Mesendoderm (in vitro differentiated cells): ENCODE measurements at regions not wholly inside any gene's neighbourhood (a gene's known extent, or its start where the extent isn't known, plus 50 kb on each side); places are given as distances from the start of the nearest gene placed in this dataset.

Experiments used
- DNase-seq: peaks from one replicate; pipeline ENCODE4 v3.0.0; 2013
- H2AK5ac ChIP-seq: 2 replicates; pipeline ENCODE4 v1.6.1; 2013; ENCODE audit warnings: low read length, inconsistent platforms
- H2BK120ac ChIP-seq: 2 replicates; pipeline ENCODE4 v1.6.1; 2013; ENCODE audit warnings: low read depth, mild to moderate bottlenecking, low read length, moderate library complexity, mixed read lengths
- H2BK15ac ChIP-seq: replicated peaks from 2 replicates; pipeline ENCODE4 v1.6.1; 2013; ENCODE audit warnings: low read depth, mild to moderate bottlenecking, moderate library complexity
- H2BK5ac ChIP-seq: 2 replicates; pipeline ENCODE4 v1.6.1; 2013; ENCODE audit warnings: low read length, inconsistent platforms
- H3K18ac ChIP-seq: 2 replicates; pipeline ENCODE4 v1.6.1; 2013; ENCODE audit warnings: mild to moderate bottlenecking, low read length, mixed read lengths
- H3K23ac ChIP-seq: one replicate; pipeline ENCODE4 v1.6.1; 2013; ENCODE audit warnings: low read length
- H3K27ac ChIP-seq: 2 replicates; pipeline ENCODE4 v1.5.1; 2013; ENCODE audit warnings: low read depth, mild to moderate bottlenecking, inconsistent platforms, low read length, moderate library complexity
- H3K27me3 ChIP-seq: 2 replicates; pipeline ENCODE4 v1.6.1; 2013; ENCODE audit warnings: low read length, control low read depth, mild to moderate bottlenecking, inconsistent platforms; ENCODE audit not compliant: insufficient read depth, poor library complexity
- H3K36me3 ChIP-seq: 2 replicates; pipeline ENCODE4 v1.6.1; 2013; ENCODE audit warnings: low read length, inconsistent platforms; ENCODE audit not compliant: control insufficient read depth, insufficient read depth
- H3K4ac ChIP-seq: one replicate; pipeline ENCODE4 v1.6.1; 2013; ENCODE audit warnings: low read depth, mild to moderate bottlenecking, low read length, moderate library complexity
- H3K4me1 ChIP-seq: 2 replicates; pipeline ENCODE4 v1.6.1; 2013; ENCODE audit warnings: low read depth, low read length, inconsistent platforms; ENCODE audit not compliant: control insufficient read depth
- H3K4me2 ChIP-seq: 2 replicates; pipeline ENCODE4 v1.6.1; 2013; ENCODE audit warnings: low read length
- H3K4me3 ChIP-seq: 2 replicates; pipeline ENCODE4 v1.5.1; 2013; ENCODE audit warnings: mild to moderate bottlenecking, low read length
- H3K56ac ChIP-seq: one replicate; pipeline ENCODE4 v1.6.1; 2013; ENCODE audit warnings: low read length
- H3K79me1 ChIP-seq: 2 replicates; pipeline ENCODE4 v1.6.1; 2013; ENCODE audit warnings: low read length, inconsistent platforms
- H3K79me2 ChIP-seq: 2 replicates; pipeline ENCODE4 v1.6.1; 2013; ENCODE audit warnings: mild to moderate bottlenecking, low read length; ENCODE audit not compliant: control insufficient read depth, insufficient read depth
- H3K9ac ChIP-seq: 2 replicates; pipeline ENCODE4 v1.6.1; 2013; ENCODE audit warnings: low read length, inconsistent platforms
- H4K5ac ChIP-seq: one replicate; pipeline ENCODE4 v1.6.1; 2013; ENCODE audit warnings: low read length
- H4K8ac ChIP-seq: one replicate; pipeline ENCODE4 v1.6.1; 2013; ENCODE audit warnings: low read depth, mild to moderate bottlenecking, control low read depth, low read length, moderate library complexity
- WGBS: extraction: QIAGEN DNeasy Blood & Tissue Kit; methylation state at CpG from one replicate; pipeline ENCODE4 v1.1.7; 2013; ENCODE audit warnings: low lambda C conversion rate, missing lambda C conversion rate; ENCODE audit not compliant: insufficient coverage; ENCODE audit errors: extremely low coverage; 5-methylcytosine and 5-hydroxymethylcytosine counted together

DNA sequence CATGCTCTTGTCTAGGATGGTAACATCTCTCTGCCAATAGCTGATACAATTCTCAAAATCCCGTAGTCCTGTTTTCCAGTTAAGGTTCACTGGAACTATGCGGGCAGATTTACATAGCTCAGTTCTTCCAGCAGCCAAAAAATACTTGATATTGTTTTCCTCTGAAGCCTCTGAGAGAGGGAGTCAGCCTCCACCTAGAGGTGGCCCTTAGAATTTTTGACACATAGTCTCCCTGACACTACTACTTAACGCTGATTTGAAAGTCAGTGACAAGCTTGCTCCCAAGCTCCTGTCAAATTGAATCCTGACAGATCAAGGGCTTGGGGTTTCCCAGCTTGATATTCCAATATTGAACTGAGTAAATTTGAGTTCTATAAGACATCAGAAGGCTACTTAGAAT lies 1780.1 kb downstream of the TP53TG3F start:
- H4K8ac ChIP-seq: no peak overlapping the region
- H3K27me3 ChIP-seq: no peaks in the 10 kb centered on the region
- no peak overlapping the region for H2BK5ac ChIP-seq
- no peak overlapping the region for H3K18ac ChIP-seq
- H3K79me1 ChIP-seq: no peaks in the 10 kb centered on the region
- H4K5ac ChIP-seq: no peak overlapping the region
- no peak overlapping the region for H3K56ac ChIP-seq
- no peak overlapping the region for H3K9ac ChIP-seq
- DNase-seq: no peak
- H2BK15ac ChIP-seq: no peak overlapping the region
- no peak overlapping the region for H2BK120ac ChIP-seq
- no peaks in the 10 kb centered on the region for H3K79me2 ChIP-seq
- no peak overlapping the region for H3K27ac ChIP-seq
- no peak overlapping the region for H3K4me3 ChIP-seq
- H3K36me3 ChIP-seq: no peaks in the 10 kb centered on the region
- no peak overlapping the region for H3K4ac ChIP-seq
- H2AK5ac ChIP-seq: no peak overlapping the region
- H3K4me2 ChIP-seq: no peak overlapping the region
- WGBS: no CpG with 5 or more reads among the region's 3 CpGs
- no peaks in the 10 kb centered on the region for H3K4me1 ChIP-seq
- no peak overlapping the region for H3K23ac ChIP-seq

DNA sequence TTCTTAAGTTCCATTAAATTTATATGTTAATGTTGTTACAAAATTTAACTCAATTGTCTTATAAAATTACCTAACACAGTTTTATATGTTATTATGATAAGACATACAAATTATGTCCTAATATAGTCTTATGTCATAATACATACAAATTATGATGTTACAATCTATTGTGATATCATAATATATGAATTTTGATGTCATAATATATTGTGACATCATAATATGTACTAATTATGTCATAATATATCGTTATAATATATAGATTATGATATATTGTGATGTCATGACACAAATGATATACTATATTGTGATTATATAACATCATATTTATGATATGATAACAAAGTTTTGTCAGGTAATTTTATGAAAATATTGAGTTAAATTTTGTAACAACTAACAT lies 1789.6 kb downstream of the TP53TG3F start:
- Histone ChIP-seq H2BK15ac (no peak overlapping the region), H3K4me3 (no peak overlapping the region), H2AK5ac (no peak overlapping the region), H2BK5ac (no peak overlapping the region), H3K36me3 (no peaks in the 10 kb centered on the region), H3K27ac (no peak overlapping the region), H3K4me1 (no peaks in the 10 kb centered on the region), H3K4me2 (no peak overlapping the region), H3K27me3 (no peaks in the 10 kb centered on the region), H4K5ac (no peak overlapping the region), H3K79me1 (no peaks in the 10 kb centered on the region), H3K9ac (no peak overlapping the region), H3K56ac (no peak overlapping the region), H3K23ac (no peak overlapping the region), H3K79me2 (no peaks in the 10 kb centered on the region), H4K8ac (no peak overlapping the region), H3K4ac (no peak overlapping the region), H3K18ac (no peak overlapping the region), H2BK120ac (no peak overlapping the region)
- WGBS: 40% methylated on average over 1 of the region's 1 CpG
- no peak for DNase-seq

DNA sequence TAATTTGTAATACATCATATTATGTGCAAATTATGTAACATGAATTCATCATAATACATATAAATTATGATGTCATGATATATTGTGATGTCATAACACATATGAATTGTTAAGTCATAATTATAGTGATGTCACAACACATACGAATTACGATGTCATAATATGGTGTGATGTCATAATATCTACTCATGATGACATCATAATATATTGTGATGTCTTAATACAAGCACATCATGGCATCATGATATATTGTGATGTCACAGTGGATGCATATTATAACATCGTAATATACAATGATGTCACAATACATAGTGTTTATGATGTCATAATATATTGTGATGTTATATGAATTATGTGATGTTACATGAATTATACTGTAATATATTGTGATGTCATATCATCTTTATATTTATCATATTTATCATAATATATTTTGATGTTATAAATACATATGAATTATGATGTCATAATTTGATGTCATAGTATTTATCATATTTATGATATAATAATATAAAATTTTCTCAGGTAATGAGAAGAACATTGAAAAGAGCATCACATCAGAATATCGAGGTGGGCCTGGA lies 1793.0 kb downstream of the TP53TG3F start:
- H3K56ac ChIP-seq: no peak overlapping the region
- H3K23ac ChIP-seq: no peak overlapping the region
- H3K9ac ChIP-seq: no peak overlapping the region
- no peak overlapping the region for H3K27ac ChIP-seq
- no peaks in the 10 kb centered on the region for H3K4me1 ChIP-seq
- no peak overlapping the region for H3K4me2 ChIP-seq
- H3K79me2 ChIP-seq: no peaks in the 10 kb centered on the region
- WGBS: no CpG with 5 or more reads among the region's 4 CpGs
- H4K8ac ChIP-seq: no peak overlapping the region
- no peak overlapping the region for H4K5ac ChIP-seq
- no peak overlapping the region for H3K4me3 ChIP-seq
- no peaks in the 10 kb centered on the region for H3K27me3 ChIP-seq
- H2BK120ac ChIP-seq: no peak overlapping the region
- H3K36me3 ChIP-seq: no peaks in the 10 kb centered on the region
- H3K18ac ChIP-seq: no peak overlapping the region
- no peak overlapping the region for H2BK15ac ChIP-seq
- no peak overlapping the region for H2AK5ac ChIP-seq
- H2BK5ac ChIP-seq: no peak overlapping the region
- no peaks in the 10 kb centered on the region for H3K79me1 ChIP-seq
- no peak overlapping the region for H3K4ac ChIP-seq
- DNase-seq: peak; percentile 1

DNA sequence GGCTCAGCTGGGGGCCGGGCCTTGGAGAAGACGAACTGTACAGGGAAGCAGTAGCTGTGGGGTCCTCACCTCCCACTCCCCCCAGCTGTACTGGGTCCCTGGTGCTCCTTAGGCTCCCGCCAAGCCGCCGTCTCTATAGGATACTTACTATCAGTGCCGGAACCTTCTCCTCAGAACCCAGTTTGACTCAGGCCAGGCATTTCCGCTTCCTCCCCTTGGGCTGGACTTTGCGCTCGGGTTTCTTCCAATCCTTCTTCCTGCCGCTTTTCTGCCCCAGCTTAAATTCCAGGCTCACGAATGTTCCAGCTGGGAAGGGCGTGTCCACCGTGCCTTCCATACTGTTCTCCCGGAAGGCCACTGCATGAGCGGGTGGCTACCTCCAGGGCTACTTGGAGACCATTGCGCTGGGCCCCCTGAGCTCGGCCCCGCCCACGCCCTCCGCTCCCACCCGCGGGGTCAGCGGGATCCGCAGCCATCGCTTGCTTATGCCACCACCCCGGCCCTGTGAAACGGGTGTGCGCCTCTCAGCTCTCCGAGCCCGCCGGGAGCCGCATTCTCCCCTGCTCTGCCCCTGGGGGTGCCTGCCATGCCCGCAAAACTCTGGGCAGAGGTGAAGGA lies 1795.9 kb downstream of the TP53TG3F start:
- H3K79me2 ChIP-seq: no peaks in the 10 kb centered on the region
- WGBS: no CpG with 5 or more reads among the region's 33 CpGs

DNA sequence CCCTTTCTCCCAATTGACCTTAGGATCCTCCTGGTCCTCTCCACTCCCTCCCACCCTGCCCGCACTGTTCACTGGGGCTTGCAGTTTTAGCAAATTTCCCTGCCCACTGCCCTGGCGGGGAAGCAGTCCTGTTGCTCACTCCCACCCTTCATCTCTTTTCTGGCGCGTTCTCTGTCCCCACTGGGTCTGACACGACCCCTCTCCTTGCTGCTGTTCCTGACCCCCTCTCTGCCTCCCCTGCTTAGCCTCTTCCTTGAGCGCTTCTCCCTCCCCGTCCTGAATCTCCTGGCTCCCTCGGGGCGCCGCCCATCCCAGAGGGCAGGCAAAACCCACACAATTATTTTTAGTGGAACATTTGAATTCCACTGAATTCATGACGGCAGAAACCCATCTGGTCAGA lies 1796.4 kb downstream of the TP53TG3F start:
- Histone ChIP-seq H3K79me1 (no peaks in the 10 kb centered on the region), H4K5ac (no peak overlapping the region)

More for the DNA sequence above, 1795.9 kb downstream of the TP53TG3F start:
- H3K4ac ChIP-seq: no peak overlapping the region
- H3K79me1 ChIP-seq: no peaks in the 10 kb centered on the region
- H3K18ac ChIP-seq: no peak overlapping the region
- H3K23ac ChIP-seq: no peak overlapping the region
- DNase-seq: no peak
- H3K27me3 ChIP-seq: no peaks in the 10 kb centered on the region
- H3K56ac ChIP-seq: no peak overlapping the region
- no peak overlapping the region for H3K9ac ChIP-seq
- no peaks in the 10 kb centered on the region for H3K36me3 ChIP-seq
- H2BK5ac ChIP-seq: no peak overlapping the region
- no peak overlapping the region for H2BK120ac ChIP-seq
- H3K27ac ChIP-seq: no peak overlapping the region
- H3K4me2 ChIP-seq: no peak overlapping the region
- no peak overlapping the region for H2BK15ac ChIP-seq
- no peak overlapping the region for H2AK5ac ChIP-seq
- no peak overlapping the region for H3K4me3 ChIP-seq
- H4K5ac ChIP-seq: no peak overlapping the region
- H3K4me1 ChIP-seq: no peaks in the 10 kb centered on the region
- H4K8ac ChIP-seq: no peak overlapping the region

DNA sequence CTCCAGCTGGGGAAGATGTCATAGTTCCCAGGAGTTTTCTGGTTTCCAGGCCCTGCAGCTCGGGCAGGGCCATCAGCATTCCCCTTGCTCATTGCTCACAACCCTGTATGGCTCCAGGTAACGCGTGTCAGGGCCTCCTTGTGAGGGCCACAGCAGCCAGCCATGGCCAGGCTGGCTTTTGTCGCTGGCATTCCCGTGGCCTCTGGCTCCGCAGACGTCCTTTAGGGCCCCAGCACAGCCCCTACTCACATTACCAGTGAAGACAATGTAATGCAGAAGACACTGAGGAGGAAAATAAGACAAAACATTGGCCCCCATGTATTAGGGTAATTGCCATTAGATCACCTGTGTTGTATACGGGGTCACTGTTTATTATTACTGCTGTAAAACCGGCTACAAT lies 1799.0 kb downstream of the TP53TG3F start:
- Histone ChIP-seq H3K4me3 (no peak overlapping the region), H3K36me3 (no peaks in the 10 kb centered on the region), H3K18ac (no peak overlapping the region), H3K79me1 (no peaks in the 10 kb centered on the region), H3K56ac (no peak overlapping the region), H3K4ac (no peak overlapping the region), H2BK5ac (no peak overlapping the region), H3K9ac (no peak overlapping the region), H4K8ac (no peak overlapping the region), H2AK5ac (no peak overlapping the region), H3K23ac (no peak overlapping the region), H2BK120ac (no peak overlapping the region), H3K27me3 (no peaks in the 10 kb centered on the region), H3K4me1 (no peaks in the 10 kb centered on the region), H2BK15ac (no peak overlapping the region), H4K5ac (no peak overlapping the region), H3K4me2 (no peak overlapping the region), H3K79me2 (no peaks in the 10 kb centered on the region), H3K27ac (no peak overlapping the region)
- DNase-seq: no peak
- no CpG with 5 or more reads among the region's 9 CpGs for WGBS

More for the DNA sequence above, 1796.4 kb downstream of the TP53TG3F start:
- Histone ChIP-seq H3K4me3 (no peak overlapping the region), H2BK120ac (no peak overlapping the region), H4K8ac (no peak overlapping the region), H2BK15ac (no peak overlapping the region), H3K4me1 (no peaks in the 10 kb centered on the region), H3K18ac (no peak overlapping the region), H3K23ac (no peak overlapping the region), H2AK5ac (no peak overlapping the region), H3K9ac (no peak overlapping the region), H3K36me3 (no peaks in the 10 kb centered on the region), H3K4ac (no peak overlapping the region), H3K4me2 (no peak overlapping the region), H3K79me2 (no peaks in the 10 kb centered on the region), H3K56ac (no peak overlapping the region), H2BK5ac (no peak overlapping the region), H3K27me3 (no peaks in the 10 kb centered on the region), H3K27ac (no peak overlapping the region)
- no CpG with 5 or more reads among the region's 11 CpGs for WGBS
- DNase-seq: no peak
